Tibial nerve (tissue), 4 donors: ENCODE measurements at regions not wholly inside any gene's neighbourhood (a gene's known extent, or its start where the extent isn't known, plus 50 kb on each side); places are given as distances from the start of the nearest gene placed in this dataset.
"Not testable (repeated sequence)": the region's sequence is repeated elsewhere in the genome, so short reads cannot be mapped to it uniquely, and the experiment has no call there.

Experiments
- DNase-seq, 2 donors: peaks; one replicate each; pipeline ENCODE4 v3.0.0-alpha.2; 2019; ENCODE audit warnings: low spot score in 2 of 2
- H3K27ac ChIP-seq, 4 donors: fragments of 200-600 bp; sonication (generic) in 3 of 4; one replicate each; pipeline ENCODE4 v1.5.1; 2017 to 2019; ENCODE audit warnings: mild to moderate bottlenecking in 1 of 4
- H3K27me3 ChIP-seq, 2 donors: fragments of 200-600 bp; sonication (generic) in 1 of 2; one replicate each; pipeline versions ENCODE4 v1.5.1 to v1.6.0; 2017 to 2019
- H3K36me3 ChIP-seq, 3 donors: fragments of 200-600 bp; sonication (generic); one replicate each; pipeline ENCODE4 v1.5.1; 2018 to 2019
- H3K4me1 ChIP-seq, 4 donors: fragments of 200-600 bp; sonication (generic) in 3 of 4; one replicate each; pipeline ENCODE4 v1.5.1; 2017 to 2019
- H3K4me3 ChIP-seq, 4 donors: fragments of 200-600 bp; sonication (generic) in 3 of 4; one replicate each; pipeline ENCODE4 v1.5.1; 2017 to 2019; ENCODE audit warnings: mild to moderate bottlenecking in 1 of 4, moderate library complexity in 1 of 4
- H3K9me3 ChIP-seq, 4 donors: fragments of 200-600 bp; sonication (generic) in 3 of 4; one replicate each; pipeline ENCODE4 v1.5.1; 2017 to 2019
- CTCF ChIP-seq, 5 experiments: fragments of 200-600 bp in 3 of 5; fragments of 450-650 bp in 2 of 5; sonication (generic) in 3 of 5; IDR thresholded peaks; one replicate each; pipeline ENCODE4 v1.5.1; 2016 to 2019; ENCODE audit warnings: antibody characterized with exemption in 5 of 5, mild to moderate bottlenecking in 3 of 5, moderate library complexity in 2 of 5
- EP300 ChIP-seq, 2 donors: sonication (generic); formaldehyde crosslinking; IDR thresholded peaks; one replicate each; pipeline ENCODE4 v1.6.1; 2017; ENCODE audit warnings: antibody characterized with exemption in 2 of 2, mild to moderate bottlenecking in 1 of 2
- POLR2A ChIP-seq, 2 donors: fragments of 450-650 bp; IDR thresholded peaks; one replicate each; pipeline ENCODE4 v1.6.1; 2017; ENCODE audit warnings: antibody characterized with exemption in 2 of 2, mild to moderate bottlenecking in 2 of 2, moderate library complexity in 2 of 2
- WGBS, 2 donors: methylation state at CpG; one replicate each; pipeline ENCODE4 v1.1.5; 2018; 5-methylcytosine and 5-hydroxymethylcytosine counted together

GRCh38 chr4:89497517-89498308, 190.1 kb upstream of the GPRIN3 start:
- no peaks in the 10 kb centered on the region for H3K27me3 ChIP-seq
- no peaks in the 10 kb centered on the region for H3K9me3 ChIP-seq
- WGBS, 2 donors: 26 to 32% methylated on average over 4 of the region's 4 CpGs
- peak overlapping the region in 1 of 4 donors; percentile 26 for H3K27ac ChIP-seq
- no peaks in the 10 kb centered on the region for H3K36me3 ChIP-seq
- H3K4me1 ChIP-seq: peaks cover 0 to 10% (median 2%) of the 10 kb centered on the region in 4 donors
- TF ChIP-seq POLR2A (IDR thresholded peaks at IDR 0.05) (no peak), EP300 (IDR thresholded peaks at IDR 0.05) (peak; percentile 40 to 54)
- H3K4me3 ChIP-seq: no peak overlapping the region
- no peak for DNase-seq

GRCh38 chr4:89496851-89497250, 189.3 kb upstream of the GPRIN3 start:
- peaks cover 0 to 18% (median 2%) of the 10 kb centered on the region in 4 donors for H3K4me1 ChIP-seq
- H3K4me3 ChIP-seq: no peak overlapping the region
- no peaks in the 10 kb centered on the region for H3K27me3 ChIP-seq
- no peak for DNase-seq
- TF ChIP-seq POLR2A (IDR thresholded peaks at IDR 0.05): no peak
- TF ChIP-seq EP300 (IDR thresholded peaks at IDR 0.05): no peak
- TF ChIP-seq CTCF (IDR thresholded peaks at IDR 0.05): no peak
- WGBS, 2 donors: 41 to 43% methylated on average over 1 of the region's 1 CpG
- H3K27ac ChIP-seq: no peak overlapping the region
- H3K9me3 ChIP-seq: no peaks in the 10 kb centered on the region
- H3K36me3 ChIP-seq: no peaks in the 10 kb centered on the region

GRCh38 chr4:89493367-89493766, 185.8 kb upstream of the GPRIN3 start:
- Histone ChIP-seq H3K27ac (no peak overlapping the region), H3K9me3 (peaks cover 0 to 4% (median 0%) of the 10 kb centered on the region in 4 donors), H3K4me3 (no peak overlapping the region), H3K36me3 (no peaks in the 10 kb centered on the region), H3K27me3 (no peaks in the 10 kb centered on the region), H3K4me1 (peaks cover 0 to 19% (median 2%) of the 10 kb centered on the region in 4 donors)
- WGBS, 2 donors: 85 to 87% methylated on average over 3 of the region's 3 CpGs
- no peak for DNase-seq
- TF ChIP-seq EP300 (IDR thresholded peaks at IDR 0.05): no peak
- TF ChIP-seq POLR2A (IDR thresholded peaks at IDR 0.05): no peak
- no peak for TF ChIP-seq CTCF (IDR thresholded peaks at IDR 0.05)

GRCh38 chr4:89492581-89493071, 185.0 kb upstream of the GPRIN3 start:
- H3K36me3 ChIP-seq: no peaks in the 10 kb centered on the region
- DNase-seq: no peak
- TF ChIP-seq EP300 (IDR thresholded peaks at IDR 0.05) (no peak), POLR2A (IDR thresholded peaks at IDR 0.05) (no peak)
- peaks cover 0 to 13% (median 2%) of the 10 kb centered on the region in 4 donors for H3K4me1 ChIP-seq
- peaks cover 0 to 4% (median 0%) of the 10 kb centered on the region in 4 donors for H3K9me3 ChIP-seq
- WGBS, 2 donors: 35 to 38% methylated on average over 4 of the region's 4 CpGs
- H3K4me3 ChIP-seq: no peak overlapping the region
- no peaks in the 10 kb centered on the region for H3K27me3 ChIP-seq
- H3K27ac ChIP-seq: no peak overlapping the region

- TF ChIP-seq EP300 (IDR thresholded peaks at IDR 0.05) (no peak), CTCF (IDR thresholded peaks at IDR 0.05) (no peak), POLR2A (IDR thresholded peaks at IDR 0.05) (no peak)
- H3K9me3 ChIP-seq: peaks cover 0 to 4% (median 0%) of the 10 kb centered on the region in 4 donors
- peaks cover 0 to 10% (median 2%) of the 10 kb centered on the region in 4 donors for H3K4me1 ChIP-seq
- 55 to 58% methylated on average over 3 of the region's 3 CpGs for WGBS, 2 donors
- H3K4me3 ChIP-seq: no peak overlapping the region
- H3K27ac ChIP-seq: no peak overlapping the region
- DNase-seq: no peak
- H3K27me3 ChIP-seq: no peaks in the 10 kb centered on the region
- H3K36me3 ChIP-seq: no peaks in the 10 kb centered on the region
Observed at GRCh38 chr4:89491761-89492160, 184.2 kb upstream of the GPRIN3 start.

GRCh38 chr4:89489921-89490431, 182.4 kb upstream of the GPRIN3 start:
- H3K4me3 ChIP-seq, H3K27me3 ChIP-seq, DNase-seq, H3K9me3 ChIP-seq, H3K27ac ChIP-seq, H3K36me3 ChIP-seq: not testable (repeated sequence)
- peaks cover 0 to 10% (median 2%) of the 10 kb centered on the region in 4 donors for H3K4me1 ChIP-seq
- 94 to 95% methylated on average over 24 to 29 of the region's 35 CpGs for WGBS, 2 donors
